IPS-NIHi7 (cell line): ENCODE measurements at regions not wholly inside any gene's neighbourhood (a gene's known extent, or its start where the extent isn't known, plus 50 kb on each side); places are given as distances from the start of the nearest gene placed in this dataset.

ENCODE experiments used
- DNase-seq: peaks from one replicate; pipeline ENCODE4 v3.0.0; 2012; ENCODE audit warnings: mixed read lengths; ENCODE audit errors: extremely low spot score

DNA sequence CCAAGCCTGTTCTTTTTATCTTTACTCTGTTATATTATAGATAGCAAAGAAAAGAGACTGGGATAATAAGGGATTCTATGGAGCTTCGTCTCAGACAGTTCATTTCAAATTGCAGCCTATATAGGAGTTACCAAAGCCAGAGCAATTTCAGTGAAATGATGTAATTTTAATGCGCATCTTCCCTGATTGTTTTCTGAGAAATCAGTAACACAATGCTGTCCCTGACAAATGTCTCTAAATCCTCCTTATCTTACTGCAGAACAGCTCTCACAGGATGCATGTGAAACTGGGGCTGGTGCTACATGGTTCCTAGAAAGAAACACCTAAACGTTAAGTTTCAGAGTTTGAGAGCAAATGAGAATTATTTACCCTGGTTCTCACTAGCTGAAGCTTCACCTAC is 467.9 kb upstream of the ANO3 start:
- no peak for DNase-seq

DNA sequence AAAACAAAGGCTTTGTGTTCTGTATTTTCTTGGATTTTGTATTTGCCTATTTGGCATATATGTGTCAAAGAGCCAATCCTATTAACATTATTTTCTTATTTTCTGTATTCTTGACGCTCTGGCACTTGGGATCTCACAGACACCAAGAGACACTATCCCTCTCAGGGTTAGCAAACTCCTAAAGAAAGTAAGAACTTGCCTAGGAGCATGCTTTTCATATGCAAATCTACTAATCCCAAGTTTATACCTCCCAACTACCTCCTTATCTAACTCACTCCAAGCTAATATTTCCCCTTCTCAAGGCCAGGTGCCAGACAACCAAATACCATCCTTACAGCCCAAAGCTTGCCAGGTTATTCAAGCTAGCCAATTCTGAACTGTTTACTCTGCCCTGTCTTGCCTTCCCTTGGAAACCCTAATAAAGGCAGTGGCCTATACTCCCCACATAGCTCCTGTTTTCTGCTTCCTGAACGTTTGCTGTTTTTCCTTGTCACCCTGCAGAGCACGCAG is 455.4 kb upstream of the ANO3 start:
- DNase-seq, result peak; percentile 10

DNA sequence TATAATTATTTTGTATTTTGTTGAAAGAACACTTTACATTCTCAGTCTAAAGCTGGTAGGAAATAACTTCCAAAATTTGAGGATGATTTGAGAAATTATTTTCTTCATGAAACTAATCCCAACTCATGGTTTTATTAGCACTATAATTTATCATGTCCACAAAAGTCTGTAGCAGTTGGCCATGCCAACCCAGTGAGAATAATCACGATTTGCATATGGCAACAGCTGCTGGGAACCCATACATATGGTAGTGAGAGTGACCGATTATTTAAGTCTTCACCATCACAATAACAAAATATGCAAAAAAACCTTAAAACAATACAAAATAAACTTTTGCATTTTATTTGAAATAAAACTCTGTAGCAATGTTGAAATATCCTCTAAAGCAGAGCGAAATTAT is 445.9 kb upstream of the ANO3 start:
- no peak for DNase-seq

DNA sequence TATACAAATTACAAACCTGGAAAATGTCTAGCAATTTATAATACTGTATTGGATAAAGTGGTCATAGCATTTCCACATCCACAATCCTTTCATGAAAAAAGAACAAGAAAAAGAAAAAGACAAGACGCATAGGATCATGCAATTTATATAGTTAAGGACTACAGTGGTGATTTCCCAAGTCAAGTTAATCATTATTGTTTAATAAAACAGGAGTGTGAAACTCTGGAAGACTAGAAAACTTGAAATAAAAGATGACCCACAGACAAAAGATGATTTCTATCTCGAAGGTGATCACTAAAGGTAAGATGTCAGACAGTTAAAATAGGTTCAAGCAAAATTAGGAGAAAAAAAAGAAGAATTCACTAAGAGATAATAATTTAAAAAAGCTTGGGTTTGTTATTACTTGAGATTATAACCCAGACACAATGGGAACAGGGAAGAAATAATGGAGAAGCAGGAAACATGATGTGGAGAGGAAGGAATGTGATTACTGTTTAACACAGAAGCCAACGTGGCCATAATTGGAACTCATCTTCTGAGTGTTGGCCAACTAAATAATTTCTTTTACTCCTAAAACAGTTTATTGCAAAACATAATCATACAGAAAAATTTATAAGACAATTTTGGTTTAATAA is 441.2 kb upstream of the ANO3 start:
- DNase-seq, result no peak

DNA sequence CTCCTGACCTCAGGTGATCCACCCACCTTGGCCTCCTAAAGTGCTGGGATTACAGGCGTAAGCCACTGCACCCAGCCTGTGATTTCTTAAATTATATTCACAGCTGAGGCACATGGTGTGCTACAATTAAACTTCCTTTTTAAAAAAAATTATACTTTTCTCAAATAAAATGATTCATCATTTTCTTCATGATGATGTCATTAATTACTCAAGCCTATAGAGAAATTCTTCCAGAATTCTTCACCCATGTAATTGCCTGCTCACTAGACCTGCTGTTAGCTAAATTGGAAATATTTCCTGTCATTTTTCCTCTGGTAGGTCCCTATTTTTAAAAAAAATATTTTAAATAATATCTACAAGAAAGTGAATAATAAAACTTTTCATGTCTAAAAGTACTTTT is 440.0 kb upstream of the ANO3 start:
- DNase-seq, result no peak

DNA sequence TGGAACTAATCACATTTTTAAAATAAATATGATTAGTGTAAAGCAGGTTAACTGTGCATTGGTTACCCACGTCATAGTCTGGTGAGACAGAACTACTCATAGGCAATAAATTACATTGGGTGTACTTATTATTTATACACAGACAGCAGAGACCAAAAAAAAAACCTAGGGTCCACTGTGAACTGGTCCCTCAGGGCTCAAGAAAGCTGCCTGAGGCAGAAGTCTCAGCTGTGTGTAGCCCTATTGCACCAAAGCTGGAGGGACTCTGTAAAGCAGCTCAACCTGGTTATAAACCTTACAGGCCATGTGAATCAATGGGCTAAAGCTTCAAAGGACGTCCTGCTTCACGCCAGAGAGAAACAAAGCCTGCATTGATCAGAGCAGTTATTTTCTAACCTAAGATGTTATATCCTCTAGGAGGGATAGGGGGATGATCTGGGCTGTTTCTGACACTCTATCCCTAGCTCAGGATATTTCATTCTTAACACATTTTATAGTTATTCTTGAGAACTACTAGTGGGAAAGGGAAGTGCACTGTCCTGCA is 432.2 kb upstream of the ANO3 start:
- DNase-seq, result no peak

DNA sequence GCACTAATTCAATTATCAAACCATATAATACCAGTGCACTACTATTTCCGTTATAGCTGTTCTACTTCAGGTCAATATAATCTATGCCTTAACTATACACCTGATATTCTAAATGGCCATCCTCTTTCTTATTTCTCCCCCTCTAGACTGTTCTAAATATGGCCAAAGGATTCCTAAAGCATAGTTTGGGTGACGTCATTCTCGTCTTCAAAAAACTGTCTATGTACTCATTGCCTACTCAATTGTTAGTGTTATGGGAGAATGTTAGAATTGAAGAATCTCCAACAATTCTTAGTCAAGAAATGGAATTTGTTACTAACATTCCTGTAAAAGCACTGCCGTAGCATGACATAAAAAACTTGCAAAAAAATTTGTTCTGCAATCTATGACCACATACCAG is 431.1 kb upstream of the ANO3 start:
- no peak for DNase-seq

DNA sequence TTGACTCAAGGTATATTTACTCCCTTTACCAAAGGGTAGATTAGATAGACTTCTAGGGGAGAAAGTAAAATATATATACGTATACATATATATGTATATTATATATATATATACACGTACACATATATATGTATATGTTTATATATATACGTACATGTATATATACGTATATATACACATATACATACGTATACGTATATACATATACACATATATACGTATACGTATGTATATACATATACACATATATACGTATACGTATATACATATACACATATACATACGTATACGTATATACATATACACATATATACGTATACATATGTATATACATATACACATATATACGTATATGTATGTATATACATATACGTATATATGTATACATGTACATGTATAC is 430.5 kb upstream of the ANO3 start:
- DNase-seq, result no peak

DNA sequence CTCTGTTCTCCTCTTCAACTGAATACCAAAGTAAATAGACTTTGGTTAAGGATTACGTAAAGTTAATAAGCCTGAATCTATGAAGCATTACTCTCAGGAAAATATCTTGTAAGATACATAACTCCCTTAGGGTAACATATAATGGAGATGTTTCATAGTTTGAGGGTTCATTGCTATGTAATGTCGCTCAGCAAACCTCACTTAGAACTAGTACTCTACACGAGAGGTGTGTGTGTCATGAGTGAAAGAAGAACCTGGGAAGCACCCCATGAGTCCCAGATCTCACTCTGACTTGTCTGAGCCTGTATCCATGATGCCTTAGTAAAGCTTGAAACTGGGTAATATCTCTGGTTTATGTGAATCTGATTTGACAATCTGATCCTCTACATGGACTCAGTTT is 429.5 kb upstream of the ANO3 start:
- no peak for DNase-seq

DNA sequence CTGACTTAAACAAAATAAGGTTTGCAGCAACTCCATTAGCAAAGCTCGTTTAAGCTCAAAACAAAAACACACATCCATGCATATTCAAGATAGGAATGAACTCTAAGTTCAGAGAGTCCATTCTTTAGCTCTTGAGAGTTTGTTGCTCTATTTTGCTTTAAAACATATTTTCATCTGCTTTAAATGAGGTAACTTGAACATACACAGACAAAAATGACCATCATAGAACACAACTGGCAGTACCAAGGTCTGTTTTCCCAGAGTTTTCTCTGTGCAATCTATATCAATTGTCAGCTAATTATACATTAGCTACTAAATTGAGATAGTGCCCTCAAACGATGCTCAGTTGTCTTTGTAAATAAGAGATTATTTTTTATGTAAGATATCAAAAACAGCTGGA is 423.2 kb upstream of the ANO3 start:
- DNase-seq, result no peak

DNA sequence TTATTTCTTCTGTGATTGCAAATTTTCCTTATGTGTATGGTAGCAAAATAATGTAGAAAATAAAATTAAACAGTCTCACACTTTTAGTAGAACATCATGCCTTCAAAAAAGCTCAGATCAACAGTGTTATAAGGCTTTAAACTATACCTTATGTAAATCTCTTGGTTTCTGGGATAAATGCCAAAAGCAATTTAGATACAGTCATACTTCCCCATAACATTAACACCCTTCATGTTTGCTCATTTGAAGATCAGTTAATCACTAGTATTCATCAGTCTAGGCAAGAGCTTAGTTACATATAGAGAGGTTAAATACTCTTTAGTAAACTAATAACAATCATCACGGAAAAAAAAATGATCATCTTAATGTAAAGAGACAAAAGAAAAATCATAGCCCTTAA is 421.8 kb upstream of the ANO3 start:
- no peak for DNase-seq

DNA sequence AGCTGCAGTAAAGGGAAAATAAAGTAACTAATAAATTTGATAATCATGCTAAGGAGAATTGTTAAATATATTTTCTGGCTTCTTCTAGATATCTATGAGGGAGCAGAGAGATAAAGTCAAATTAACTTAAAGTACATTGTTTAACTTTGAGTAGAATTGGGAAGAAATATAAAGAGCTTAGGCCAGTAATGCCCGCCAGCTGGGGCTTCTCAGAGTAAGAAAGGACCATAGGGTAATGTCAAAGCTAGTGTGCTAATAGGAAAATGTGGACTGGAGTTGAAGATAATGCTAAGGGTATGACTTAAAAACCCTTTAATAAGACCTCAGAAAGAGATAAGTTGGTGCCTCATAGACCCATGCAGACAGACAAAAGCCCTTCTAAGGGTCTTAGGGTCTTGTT is 411.6 kb upstream of the ANO3 start:
- DNase-seq, result no peak

DNA sequence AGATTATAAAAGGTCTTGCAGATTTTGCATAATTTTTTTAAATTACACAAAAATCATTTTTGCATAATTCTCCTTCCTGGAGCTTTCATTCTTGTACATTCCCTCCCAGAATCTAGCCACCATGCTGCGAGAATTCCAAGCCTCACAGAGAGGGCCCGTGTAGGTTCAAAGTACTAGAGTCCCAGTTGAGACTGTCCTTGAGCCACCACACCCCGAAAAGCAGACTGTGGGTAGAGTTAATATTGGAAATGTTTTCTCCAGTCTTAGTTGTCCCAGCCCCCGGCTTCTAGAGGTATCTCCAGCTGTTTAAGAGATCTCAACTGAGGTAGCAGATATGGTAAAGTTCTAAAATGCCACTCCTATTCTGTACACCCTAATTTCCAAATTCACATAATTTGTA is 407.3 kb upstream of the ANO3 start:
- DNase-seq, result no peak

DNA sequence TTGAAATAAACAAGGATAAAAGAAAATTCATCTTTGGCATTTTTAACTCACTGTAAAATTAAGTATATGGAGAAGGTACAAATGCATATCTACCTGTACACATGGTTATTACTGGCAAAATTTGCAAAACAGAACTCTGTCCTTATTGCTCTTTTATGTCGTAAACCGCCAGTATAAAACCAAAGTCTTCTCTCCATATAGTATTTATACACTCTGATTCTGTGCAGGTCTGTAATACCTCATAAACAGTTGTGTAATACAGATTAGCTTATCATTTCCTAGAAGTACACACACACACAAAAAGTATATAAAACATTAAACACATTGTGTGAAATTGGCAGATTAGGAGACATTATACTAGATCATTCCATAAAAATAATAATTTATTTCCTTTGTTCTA is 406.6 kb upstream of the ANO3 start:
- DNase-seq, result no peak

DNA sequence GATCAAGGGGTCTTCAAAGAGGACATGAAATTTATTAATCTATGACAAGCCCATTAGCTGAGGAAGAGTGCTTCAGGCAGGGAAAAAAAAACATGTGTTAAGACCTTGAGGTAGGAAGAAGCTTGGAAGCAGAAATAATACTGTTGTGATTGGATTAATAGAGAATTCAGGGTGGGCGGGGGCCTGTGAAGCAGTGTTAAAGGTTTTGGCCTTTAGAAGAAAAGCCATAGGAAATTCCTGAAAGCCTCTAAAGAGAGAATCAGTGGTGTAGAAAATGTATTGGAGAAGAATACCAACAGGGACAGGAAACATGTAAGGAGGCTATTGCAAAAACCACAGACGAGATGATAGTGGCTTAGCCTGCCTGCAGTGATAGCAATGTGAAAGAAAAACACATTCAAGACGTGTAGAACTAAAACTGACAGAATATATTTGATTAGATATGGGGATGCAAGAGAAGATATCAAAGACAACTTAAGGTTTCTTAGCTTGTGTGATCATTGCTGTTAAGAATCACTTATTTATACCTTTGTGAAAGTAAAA is 404.4 kb upstream of the ANO3 start:
- no peak for DNase-seq

DNA sequence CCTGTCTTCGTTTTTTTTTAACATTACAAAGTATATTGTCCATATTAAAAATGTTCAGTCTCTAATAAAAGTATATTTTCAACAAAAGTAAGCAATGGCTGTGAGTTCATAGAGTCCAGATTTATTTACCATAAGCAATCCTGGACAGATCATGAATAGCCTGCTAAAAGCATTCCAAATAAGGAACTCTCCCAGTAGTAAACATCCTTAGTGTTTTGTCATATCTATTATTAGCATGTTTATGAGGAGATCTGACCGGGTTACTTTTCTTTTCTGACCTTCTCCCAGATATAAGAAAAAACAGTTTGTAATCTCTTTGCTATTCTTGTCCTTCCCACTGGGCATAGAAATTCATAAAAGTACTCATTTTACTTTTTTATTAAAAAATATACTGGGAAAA is 403.9 kb upstream of the ANO3 start:
- DNase-seq, result no peak

DNA sequence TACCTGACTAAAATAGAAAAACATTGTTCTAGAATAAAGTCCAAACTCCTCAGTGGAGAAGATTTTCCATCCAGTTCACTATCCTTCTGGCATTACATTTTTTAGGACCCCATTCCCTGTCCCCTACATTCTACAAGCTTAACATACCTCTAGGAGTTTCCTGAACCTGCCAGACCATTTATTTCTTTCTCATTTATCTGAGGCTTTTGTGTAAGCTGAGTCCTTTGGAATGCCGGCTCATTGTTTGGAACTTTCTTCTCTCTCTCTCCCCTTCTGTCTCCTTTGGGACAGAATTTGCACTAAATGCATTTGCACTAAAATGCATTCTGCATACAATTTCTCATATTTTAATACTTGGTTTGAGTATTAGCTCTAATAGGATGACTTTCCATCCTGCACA is 393.0 kb upstream of the ANO3 start:
- no peak for DNase-seq

DNA sequence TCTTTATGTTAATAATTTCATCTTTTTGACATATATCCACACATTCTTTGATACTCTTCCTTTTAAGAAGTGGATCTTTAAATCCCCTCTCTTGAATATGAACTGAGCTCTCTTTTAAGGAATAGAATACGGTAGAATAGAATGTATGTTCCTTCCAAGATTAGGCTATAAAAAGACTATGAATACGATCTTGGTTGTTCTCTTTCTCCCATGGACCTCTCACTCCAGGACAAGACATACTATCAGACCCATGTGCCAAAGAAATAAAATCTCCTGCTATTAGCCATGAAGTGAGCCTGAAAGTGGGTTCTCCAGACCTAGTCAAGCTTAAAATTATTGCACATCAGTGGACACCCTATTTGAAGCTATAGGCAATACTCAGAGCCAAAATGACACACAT is 392.2 kb upstream of the ANO3 start:
- no peak for DNase-seq

DNA sequence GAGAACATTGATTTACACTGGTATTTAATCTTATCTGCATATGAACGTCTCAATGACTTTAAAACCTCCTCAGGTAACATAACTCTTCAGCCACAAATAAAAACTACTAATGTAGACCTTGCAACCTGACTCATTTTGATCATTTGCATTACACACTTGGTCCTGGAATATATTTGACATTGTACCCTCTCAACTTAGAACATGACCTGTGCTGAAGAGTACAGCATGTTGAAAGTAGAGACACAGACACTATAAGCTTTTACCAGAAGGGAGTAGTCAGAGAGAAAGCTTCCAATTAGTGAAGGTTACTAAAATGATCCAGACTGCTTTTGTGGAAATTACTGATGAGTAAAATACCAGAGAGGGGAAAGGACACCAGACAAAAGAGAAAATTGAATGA is 390.6 kb upstream of the ANO3 start:
- DNase-seq, result no peak

DNA sequence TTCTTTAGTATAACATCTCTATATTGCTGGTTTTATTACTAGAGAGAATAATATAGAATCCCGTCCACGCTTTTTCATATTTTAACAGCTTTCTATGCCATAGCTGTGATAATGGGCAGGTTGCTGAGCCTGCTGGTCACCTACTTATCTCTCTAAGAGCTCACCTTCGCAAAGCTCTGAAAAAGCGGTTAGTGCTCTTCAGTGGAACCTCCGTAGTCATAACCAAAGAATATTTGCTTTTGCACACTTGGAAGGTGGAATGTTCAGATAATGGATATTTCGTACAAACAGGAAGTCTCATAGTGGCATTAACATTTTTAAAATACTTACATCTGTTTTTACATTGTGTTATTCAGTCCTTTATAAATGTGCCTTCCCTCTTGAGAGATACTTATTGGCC is 388.9 kb upstream of the ANO3 start:
- DNase-seq, result no peak

DNA sequence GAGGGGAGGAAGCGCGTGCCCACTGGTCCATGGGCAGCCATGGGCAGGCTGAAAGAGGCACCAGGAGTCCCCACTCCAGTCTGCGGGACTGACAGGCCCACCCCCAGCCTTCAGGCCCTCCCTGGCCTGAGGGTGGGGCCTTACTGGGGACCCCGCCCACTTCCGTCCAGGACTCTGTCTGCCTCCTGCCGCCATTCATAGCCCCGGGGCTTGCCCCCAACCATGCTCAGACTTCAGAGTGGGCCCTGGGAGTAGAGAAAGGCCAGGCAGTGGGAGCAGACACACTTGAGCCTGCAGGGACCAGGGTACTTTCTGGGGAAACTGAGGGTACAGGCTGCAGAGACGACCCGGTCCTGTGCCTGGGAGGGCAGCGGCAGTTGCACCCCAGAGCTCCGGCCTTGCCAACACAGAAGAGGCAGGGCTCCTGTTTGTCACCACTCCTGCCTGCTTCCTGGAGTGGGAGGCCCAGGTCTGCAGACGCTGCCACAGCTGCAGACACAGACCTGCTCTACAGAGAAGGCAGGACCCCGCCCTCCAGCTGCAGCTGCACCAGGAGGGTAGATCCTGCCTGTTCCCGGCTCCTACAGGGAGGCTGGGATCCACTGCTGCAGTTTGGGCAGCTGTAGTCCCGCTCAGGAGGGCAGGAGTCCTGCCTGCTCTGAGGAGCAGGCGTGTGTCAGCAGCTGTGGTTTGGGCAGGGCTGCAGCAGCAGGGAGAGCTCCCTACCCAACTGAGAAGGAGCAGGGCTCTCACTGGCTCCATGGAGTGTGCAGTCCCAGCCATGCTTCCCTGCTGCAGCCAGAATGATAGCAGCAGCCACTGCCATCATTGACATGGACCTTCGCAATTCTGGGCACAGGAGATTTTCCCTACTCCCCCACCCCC is 387.9 kb upstream of the ANO3 start:
- peak; percentile 9 for DNase-seq

DNA sequence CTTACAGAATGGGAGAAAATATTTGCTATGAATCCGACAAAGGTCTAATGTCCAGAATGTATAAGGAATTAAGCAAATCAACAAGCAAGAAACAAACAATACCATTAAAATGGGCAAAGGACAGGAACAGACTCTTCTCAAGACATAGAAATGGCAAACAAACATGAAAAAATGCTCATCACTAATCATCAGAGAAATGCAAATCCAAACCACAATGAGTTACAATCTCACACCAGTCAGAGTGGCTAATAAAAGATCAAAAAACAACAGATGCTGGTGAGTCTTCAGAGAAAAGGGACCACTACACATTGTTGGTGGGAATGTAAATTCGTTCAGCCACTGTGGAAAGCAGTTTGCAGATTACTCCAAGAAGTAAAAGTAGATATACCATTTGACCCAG is 382.0 kb upstream of the ANO3 start:
- no peak for DNase-seq

DNA sequence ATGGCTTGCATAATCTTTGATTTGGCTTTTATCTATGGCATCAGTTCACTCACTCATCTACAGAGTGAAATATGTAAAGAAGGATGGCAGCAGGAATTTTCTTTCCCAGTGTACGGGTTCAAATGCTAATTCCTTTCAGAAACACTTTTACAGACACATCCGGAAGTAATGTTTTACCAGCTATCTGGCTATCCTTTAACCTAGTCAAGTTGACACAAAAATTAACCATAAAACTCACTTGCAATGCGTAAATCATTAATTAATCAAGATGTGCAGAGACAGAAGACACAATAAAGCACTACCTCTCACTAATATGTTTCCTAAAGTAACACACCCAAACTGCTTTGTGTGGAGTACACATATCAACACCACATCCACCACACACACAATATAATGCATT is 378.9 kb upstream of the ANO3 start:
- DNase-seq, result no peak
